Right ventricle myocardium inferior (tissue), 1 donor: ENCODE measurements at regions not wholly inside any gene's neighbourhood (a gene's known extent, or its start where the extent isn't known, plus 50 kb on each side); places are given as distances from the start of the nearest gene placed in this dataset.

ENCODE experiments used
- ATAC-seq: fragments of 200-7000 bp; cut with Tn5 transposase; one replicate; pipeline ENCODE4 v1.9.1; 2020; ENCODE audit warnings: mild to moderate bottlenecking, moderate library complexity
- DNase-seq: peaks from one replicate; pipeline ENCODE4 v3.0.0; 2021; ENCODE audit errors: missing footprints
- intact Hi-C: fragments of 100-400 bp; cut with DNase I; formaldehyde crosslinking; loops from one replicate; pipeline ENCODE4 v1.11.0; 2022
- donor health status: DM: no; HTN: yes; CAD: no; lungs with severe emphysema.

DNA sequence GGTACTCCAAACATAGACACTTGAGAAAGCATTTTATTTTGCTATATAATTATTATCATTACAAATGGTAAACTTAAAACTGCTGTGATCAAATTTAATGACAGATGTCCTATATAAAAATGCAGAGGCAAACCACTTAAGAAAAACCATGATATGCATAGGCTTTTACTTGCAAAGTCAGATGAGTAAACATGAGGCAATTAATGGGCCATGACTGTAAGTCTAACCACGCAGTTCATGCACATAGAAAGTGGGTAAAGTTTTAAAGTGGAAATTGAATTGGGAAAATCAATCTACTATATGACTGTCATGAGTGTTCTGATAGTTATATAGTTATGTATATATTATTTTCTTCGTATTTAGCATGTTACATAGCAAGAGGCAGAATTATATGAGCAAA, 219.2 kb downstream of the PTPRC start:
- intact Hi-C loops = no loop called here
- ATAC-seq (no peak), DNase-seq (no peak)

GRCh38 chr1:198860371-198860770, 221.5 kb downstream of the PTPRC start:
- intact Hi-C loops = no loop called here
- DNase-seq (no peak), ATAC-seq (no peak)

GRCh38 chr1:198861636-198862035, 222.8 kb downstream of the PTPRC start:
- intact Hi-C loops = no loop called here
- ATAC-seq (no peak), DNase-seq (no peak)

DNA sequence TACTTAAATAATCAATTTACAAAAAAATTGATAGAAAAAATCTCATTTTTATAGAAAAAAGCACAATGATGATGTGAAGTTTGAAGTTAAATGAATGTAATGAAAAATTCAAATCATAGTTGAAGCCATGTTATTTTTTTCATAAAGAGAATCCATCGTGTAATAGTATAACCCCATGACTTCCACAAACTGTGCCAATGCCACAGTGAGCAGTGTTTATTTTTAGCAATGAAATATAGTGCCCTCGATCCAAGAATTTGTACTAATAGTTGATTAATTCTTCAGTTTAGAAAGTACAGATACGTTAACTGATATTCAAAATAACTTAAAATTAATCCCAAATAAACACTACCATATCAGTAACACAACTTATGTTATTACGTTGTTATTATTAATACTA, 225.9 kb downstream of the PTPRC start:
- no peak for DNase-seq
- intact Hi-C loops = loop anchor here (5.0 kb wide), 1 partner anchor 73 kb away; no protein-coding TSS in a partner anchor
- no peak for ATAC-seq

- DNase-seq (no peak), ATAC-seq (no peak)
- intact Hi-C loops = loop anchor here (5.0 kb wide), 1 partner anchor 72 kb away; no protein-coding TSS in a partner anchor
These were observed 226.5 kb downstream of the PTPRC start for GRCh38 chr1:198865319-198865718.

DNA sequence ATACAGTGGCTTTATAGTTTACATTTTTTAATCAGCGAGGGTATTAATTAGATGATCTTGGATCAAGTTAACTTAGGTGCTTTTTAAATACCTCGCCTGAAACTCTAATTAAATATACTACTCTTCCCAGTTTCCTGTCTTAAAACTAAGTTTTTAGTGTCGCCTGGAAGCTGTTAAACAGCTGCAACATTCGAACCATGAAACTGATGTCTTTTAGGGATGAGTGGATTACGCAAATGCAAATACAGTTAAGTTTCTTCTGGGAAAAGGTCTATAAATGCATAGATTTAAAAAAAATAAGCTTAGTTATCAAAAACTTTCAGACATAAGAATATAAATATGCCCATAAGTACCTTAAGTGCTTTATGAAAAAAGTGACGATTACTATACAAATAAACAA, 228.3 kb downstream of the PTPRC start:
- ATAC-seq (no peak), DNase-seq (no peak)
- intact Hi-C loops = loop anchor here (5.0 kb wide), 1 partner anchor 70 kb away; no protein-coding TSS in a partner anchor

GRCh38 chr1:198873696-198874230, 234.9 kb downstream of the PTPRC start:
- intact Hi-C loops = no loop called here
- ATAC-seq = no peak
- DNase-seq = no peak

- DNase-seq = no peak
- ATAC-seq = no peak
- intact Hi-C loops = no loop called here
These were observed 237.6 kb downstream of the PTPRC start for GRCh38 chr1:198876371-198876871.

DNA sequence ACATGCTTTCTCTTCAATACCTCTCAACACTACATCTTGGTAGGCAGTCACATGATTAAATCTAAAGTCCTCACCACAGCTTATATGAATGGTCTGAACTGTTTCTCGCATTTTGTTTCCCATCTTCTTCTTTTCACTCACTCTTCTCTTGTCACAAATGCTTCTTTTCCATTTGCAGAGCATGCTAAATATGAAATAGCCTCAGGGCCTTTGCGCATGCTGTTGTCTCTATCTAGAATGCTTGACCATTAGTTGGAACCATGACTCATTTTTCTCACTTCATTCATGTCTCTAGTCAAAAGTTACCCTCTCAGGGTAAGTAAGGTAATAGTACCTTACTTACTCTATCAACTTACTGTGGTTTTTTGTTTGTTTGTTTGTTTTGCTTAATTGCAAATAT, 239.7 kb downstream of the PTPRC start:
- DNase-seq (no peak), ATAC-seq (no peak)
- intact Hi-C loops = no loop called here

GRCh38 chr1:198879711-198880306, 241.0 kb downstream of the PTPRC start:
- intact Hi-C loops = loop anchor here (10.0 kb wide), 1 partner anchor 365 kb away; no protein-coding TSS in a partner anchor
- DNase-seq = no peak
- no peak for ATAC-seq

DNA sequence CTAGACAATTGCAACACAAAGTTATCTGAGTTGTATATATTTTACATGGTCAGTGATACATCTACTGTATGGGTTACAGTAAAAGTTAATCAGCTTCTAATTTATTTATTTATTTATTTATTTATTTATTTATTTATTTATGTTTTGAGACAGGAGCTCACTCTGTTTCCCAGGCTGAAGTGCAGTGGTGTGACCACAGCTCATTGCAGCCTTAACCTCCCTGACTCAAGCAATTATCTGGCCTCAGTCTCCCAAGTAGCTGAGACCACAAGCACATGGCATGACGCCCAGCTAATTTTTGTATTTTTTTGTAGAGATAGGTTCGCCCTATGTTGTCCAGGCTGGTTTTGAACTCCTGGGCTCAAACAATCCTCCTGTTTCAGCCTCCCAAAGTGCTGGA, 241.6 kb downstream of the PTPRC start:
- ATAC-seq (no peak), DNase-seq (no peak)
- intact Hi-C loops = loop anchor here (10.0 kb wide), 1 partner anchor 364 kb away; no protein-coding TSS in a partner anchor

DNA sequence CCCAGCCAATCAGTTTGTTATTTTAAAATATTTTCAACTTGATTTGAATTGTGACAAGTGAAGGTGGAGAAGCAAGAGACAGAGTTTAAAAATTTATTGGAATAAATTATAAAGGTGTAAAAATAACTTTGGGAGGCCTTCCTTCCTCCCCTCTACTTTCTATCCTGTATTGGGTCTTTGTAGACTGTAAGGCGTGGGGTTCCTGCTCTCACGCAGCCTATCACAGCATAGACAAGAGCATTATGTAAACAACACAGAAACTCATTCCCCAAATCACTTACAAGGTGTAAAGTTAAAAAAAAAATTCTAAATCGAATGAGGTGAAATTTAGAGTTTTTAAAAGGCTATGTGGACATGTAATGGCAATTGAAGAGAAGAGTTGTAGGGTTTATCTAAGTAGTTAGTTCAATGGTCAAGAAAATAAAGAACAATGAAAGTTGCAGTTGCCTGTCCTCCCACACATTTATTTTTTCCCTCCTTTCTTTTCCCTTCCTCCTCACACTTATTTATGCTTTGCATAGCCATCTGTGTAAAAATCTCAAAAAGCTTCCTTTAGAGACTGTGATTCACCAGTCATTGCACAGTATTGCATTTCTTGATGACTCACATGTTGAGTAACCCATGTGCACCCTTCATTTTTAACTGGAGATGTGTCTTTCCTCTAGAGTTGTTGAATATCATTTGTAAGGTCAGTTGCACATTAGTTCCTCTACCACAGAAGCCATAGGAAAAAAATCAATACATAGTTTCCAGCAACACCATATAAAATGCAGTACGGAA, 242.2 kb downstream of the PTPRC start:
- ATAC-seq (no peak), DNase-seq (no peak)
- intact Hi-C loops = loop anchor here (10.0 kb wide), 1 partner anchor 364 kb away; no protein-coding TSS in a partner anchor

DNA sequence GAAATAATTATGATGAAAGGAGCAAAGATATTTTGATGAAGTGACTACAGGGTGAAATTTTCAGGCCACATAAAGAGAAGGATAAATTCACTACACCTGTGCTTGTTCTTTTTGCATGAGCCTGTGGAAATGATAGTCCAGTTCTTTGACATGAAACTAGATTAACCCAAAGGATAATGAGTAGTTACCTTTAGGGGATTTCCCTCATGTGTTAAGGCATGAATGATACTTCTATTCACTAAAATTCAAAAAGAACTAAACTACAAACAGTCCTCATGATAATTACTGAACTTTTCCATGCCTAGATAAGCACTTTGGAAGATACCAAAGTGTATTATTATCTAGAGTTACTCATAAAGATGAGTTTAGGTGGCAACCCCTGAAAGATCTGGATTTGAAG, 244.3 kb downstream of the PTPRC start:
- ATAC-seq (no peak), DNase-seq (no peak)
- intact Hi-C loops = loop anchor here (10.0 kb wide), 1 partner anchor 362 kb away; no protein-coding TSS in a partner anchor

GRCh38 chr1:198887866-198888265, 249.0 kb downstream of the PTPRC start:
- no peak for ATAC-seq
- intact Hi-C loops = loop anchor here (5.0 to 10.0 kb wide), 2 partner anchors 224 to 357 kb away; no protein-coding TSS in a partner anchor
- no peak for DNase-seq

GRCh38 chr1:198888379-198888943, 249.6 kb downstream of the PTPRC start:
- ATAC-seq (no peak), DNase-seq (no peak)
- intact Hi-C loops = loop anchor here (5.0 to 10.0 kb wide), 2 partner anchors 224 to 356 kb away; no protein-coding TSS in a partner anchor

GRCh38 chr1:198889101-198889500, 250.3 kb downstream of the PTPRC start:
- no peak for ATAC-seq
- intact Hi-C loops = loop anchor here (5.0 to 10.0 kb wide), 2 partner anchors 223 to 356 kb away; no protein-coding TSS in a partner anchor
- no peak for DNase-seq

GRCh38 chr1:198889749-198890148, 250.9 kb downstream of the PTPRC start:
- DNase-seq = no peak
- intact Hi-C loops = loop anchor here (5.0 to 10.0 kb wide), 3 partner anchors 48 to 355 kb away; no protein-coding TSS in a partner anchor
- ATAC-seq = no peak

DNA sequence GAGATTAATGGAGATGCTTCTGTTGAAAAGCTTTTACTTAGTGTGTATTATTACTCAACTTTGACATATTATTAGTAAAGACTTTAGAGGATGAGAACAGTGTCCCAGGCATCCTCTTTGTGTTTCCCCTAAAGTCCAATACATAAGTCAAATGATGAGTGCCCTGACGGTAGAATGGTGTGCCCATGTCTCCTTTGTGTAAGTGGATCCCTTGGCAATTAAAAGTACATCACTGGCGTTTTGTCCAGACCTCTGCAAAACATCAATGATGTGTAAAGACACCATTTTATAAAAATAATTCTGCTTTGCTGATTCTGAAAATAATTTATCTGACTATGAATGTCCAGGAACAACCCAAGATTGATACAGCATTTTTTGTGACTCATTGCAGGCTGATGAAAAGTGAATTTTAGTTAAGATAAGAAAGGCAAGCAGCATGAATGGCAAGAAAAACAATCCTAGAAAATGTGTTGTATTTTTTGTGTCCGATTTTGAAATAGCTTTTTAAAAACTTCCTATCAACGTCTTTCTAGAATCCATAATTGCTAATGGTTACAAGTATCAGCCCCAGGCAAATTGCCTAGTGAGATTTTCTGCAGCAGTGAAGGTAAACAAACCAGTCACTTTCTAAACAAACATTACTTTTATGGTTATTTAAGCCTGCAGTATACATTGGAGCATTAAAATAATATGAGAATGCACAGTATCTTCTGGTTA, 251.5 kb downstream of the PTPRC start:
- intact Hi-C loops = loop anchor here (5.0 kb wide), 1 partner anchor 47 kb away; no protein-coding TSS in a partner anchor
- no peak for ATAC-seq
- DNase-seq = no peak
